ENCODE measurements at regions not wholly inside any gene's neighbourhood (a gene's known extent, or its start where the extent isn't known, plus 50 kb on each side); places are given as distances from the start of the nearest gene placed in this dataset.
"Not testable (repeated sequence)": the region's sequence is repeated elsewhere in the genome, so short reads cannot be mapped to it uniquely, and the experiment has no call there.

- no peaks in the 10 kb centered on the region for H3K9me3 ChIP-seq (replicated peaks in 1 of 11)
- peaks cover 0 to 12% (median 7%) of the 10 kb centered on the region in 10 experiments; a peak in 10 of 20 replicates for H3K4me1 ChIP-seq
- H3K4me2 ChIP-seq: no peak overlapping the region
- no peak for TF ChIP-seq Cebpa-rat (IDR thresholded peaks at IDR 0.05)
- no peaks in the 10 kb centered on the region for H3K27me3 ChIP-seq
- no peaks in the 10 kb centered on the region for H3K36me3 ChIP-seq
- H3K27ac ChIP-seq: no peak overlapping the region
- no peak overlapping the region for H3K4me3 ChIP-seq
- no peak overlapping the region for H3K9ac ChIP-seq
- H4K20me1 ChIP-seq: no peaks in the 10 kb centered on the region
Measured at GRCh38 chr5:161030229-161030628, 178.2 kb upstream of the ATP10B start.

- no peaks in the 10 kb centered on the region for H4K20me1 ChIP-seq
- H3K4me3 ChIP-seq: no peak overlapping the region
- H3K36me3 ChIP-seq: no peaks in the 10 kb centered on the region
- TF ChIP-seq Cebpa-rat (IDR thresholded peaks at IDR 0.05): no peak
- peak overlapping the region in 6 of 11 experiments; percentile 2 to 42 (median 32); a peak in 8 of 22 replicates for H3K4me2 ChIP-seq
- no peaks in the 10 kb centered on the region for H3K9me3 ChIP-seq (replicated peaks in 1 of 11)
- no peak overlapping the region for H3K9ac ChIP-seq
- no peaks in the 10 kb centered on the region for H3K27me3 ChIP-seq
- no peak overlapping the region for H3K27ac ChIP-seq
- peaks cover 0 to 12% (median 7%) of the 10 kb centered on the region in 10 experiments; a peak in 10 of 20 replicates for H3K4me1 ChIP-seq
Measured at GRCh38 chr5:161027763-161028162, 175.8 kb upstream of the ATP10B start.

GRCh38 chr5:161023551-161023950 lies 171.5 kb upstream of the ATP10B start:
- Histone ChIP-seq H3K4me2 (no peak overlapping the region), H3K9ac (no peak overlapping the region), H3K4me3 (no peak overlapping the region), H3K27me3 (no peaks in the 10 kb centered on the region), H3K27ac (no peak overlapping the region), H3K36me3 (no peaks in the 10 kb centered on the region), H3K9me3 (replicated peaks in 1 of 11) (no peaks in the 10 kb centered on the region), H3K4me1 (peaks cover 0 to 12% (median 7%) of the 10 kb centered on the region in 10 experiments; a peak in 10 of 20 replicates), H4K20me1 (no peaks in the 10 kb centered on the region)
- TF ChIP-seq Cebpa-rat (IDR thresholded peaks at IDR 0.05): no peak

- Histone ChIP-seq H3K4me3 (no peak overlapping the region), H4K20me1 (no peaks in the 10 kb centered on the region), H3K9ac (no peak overlapping the region), H3K9me3 (replicated peaks in 1 of 11) (no peaks in the 10 kb centered on the region), H3K4me1 (peaks cover 0 to 5% (median 0%) of the 10 kb centered on the region in 10 experiments; a peak in 3 of 20 replicates), H3K4me2 (no peak overlapping the region), H3K36me3 (no peaks in the 10 kb centered on the region), H3K27me3 (no peaks in the 10 kb centered on the region), H3K27ac (no peak overlapping the region)
- TF ChIP-seq Cebpa-rat (IDR thresholded peaks at IDR 0.05): no peak
Measured at GRCh38 chr5:161022151-161022550, 170.1 kb upstream of the ATP10B start.

GRCh38 chr5:161009817-161010216 lies 157.8 kb upstream of the ATP10B start:
- H3K36me3 ChIP-seq: no peaks in the 10 kb centered on the region
- no peak overlapping the region for H3K27ac ChIP-seq
- H3K9ac ChIP-seq: no peak overlapping the region
- no peak for TF ChIP-seq Cebpa-rat (IDR thresholded peaks at IDR 0.05)
- no peak overlapping the region for H3K4me3 ChIP-seq
- H3K9me3 ChIP-seq (replicated peaks in 1 of 11): peaks cover 8 to 13% (median 10%) of the 10 kb centered on the region in 11 experiments; a peak in 21 of 22 replicates
- H3K4me2 ChIP-seq: no peak overlapping the region
- no peaks in the 10 kb centered on the region for H4K20me1 ChIP-seq
- H3K4me1 ChIP-seq: no peaks in the 10 kb centered on the region
- H3K27me3 ChIP-seq: no peaks in the 10 kb centered on the region

GRCh38 chr5:161009194-161009593 lies 157.2 kb upstream of the ATP10B start:
- H3K9me3 ChIP-seq (replicated peaks in 1 of 11): peaks cover 10 to 16% (median 13%) of the 10 kb centered on the region in 11 experiments; a peak in 21 of 22 replicates
- no peaks in the 10 kb centered on the region for H3K36me3 ChIP-seq
- H3K9ac ChIP-seq: no peak overlapping the region
- no peak overlapping the region for H3K4me2 ChIP-seq
- H3K4me3 ChIP-seq: no peak overlapping the region
- no peaks in the 10 kb centered on the region for H3K27me3 ChIP-seq
- no peak for TF ChIP-seq Cebpa-rat (IDR thresholded peaks at IDR 0.05)
- no peaks in the 10 kb centered on the region for H4K20me1 ChIP-seq
- no peak overlapping the region for H3K27ac ChIP-seq
- no peaks in the 10 kb centered on the region for H3K4me1 ChIP-seq

- peaks cover 12 to 27% (median 21%) of the 10 kb centered on the region in 11 experiments; a peak in 21 of 22 replicates for H3K9me3 ChIP-seq (replicated peaks in 1 of 11)
- no peak overlapping the region for H3K4me2 ChIP-seq
- peaks cover 0 to 4% (median under 1%) of the 10 kb centered on the region in 10 experiments; a peak in 8 of 20 replicates for H3K4me1 ChIP-seq
- no peaks in the 10 kb centered on the region for H4K20me1 ChIP-seq
- H3K27me3 ChIP-seq: no peaks in the 10 kb centered on the region
- TF ChIP-seq Cebpa-rat (IDR thresholded peaks at IDR 0.05): no peak
- H3K4me3 ChIP-seq: no peak overlapping the region
- H3K9ac ChIP-seq: no peak overlapping the region
- H3K27ac ChIP-seq: no peak overlapping the region
- no peaks in the 10 kb centered on the region for H3K36me3 ChIP-seq
Measured at GRCh38 chr5:161007879-161008278, 155.9 kb upstream of the ATP10B start.

GRCh38 chr5:161002571-161003074 lies 150.6 kb upstream of the ATP10B start:
- Histone ChIP-seq H3K4me1 (peaks cover 0 to 18% (median 4%) of the 10 kb centered on the region in 10 experiments; a peak in 9 of 20 replicates), H3K36me3 (no peaks in the 10 kb centered on the region), H4K20me1 (no peaks in the 10 kb centered on the region), H3K9me3 (replicated peaks in 1 of 11) (peaks cover 18 to 34% (median 25%) of the 10 kb centered on the region in 11 experiments; a peak in 21 of 22 replicates), H3K4me3 (no peak overlapping the region), H3K4me2 (peak overlapping the region in 6 of 11 experiments; percentile 12 to 58 (median 28); a peak in 8 of 22 replicates), H3K27ac (no peak overlapping the region), H3K27me3 (no peaks in the 10 kb centered on the region), H3K9ac (no peak overlapping the region)
- TF ChIP-seq Cebpa-rat (IDR thresholded peaks at IDR 0.05): no peak

- Histone ChIP-seq H3K27me3 (no peaks in the 10 kb centered on the region), H3K9ac (no peak overlapping the region), H3K4me3 (no peak overlapping the region), H3K9me3 (replicated peaks in 1 of 11) (peaks cover 18 to 37% (median 25%) of the 10 kb centered on the region in 11 experiments; a peak in 21 of 22 replicates), H3K4me2 (peak overlapping the region in 1 of 11 experiments; percentile 58; a peak in 2 of 22 replicates), H3K4me1 (peaks cover 0 to 18% (median 4%) of the 10 kb centered on the region in 10 experiments; a peak in 9 of 20 replicates), H3K36me3 (no peaks in the 10 kb centered on the region), H4K20me1 (no peaks in the 10 kb centered on the region), H3K27ac (no peak overlapping the region)
- no peak for TF ChIP-seq Cebpa-rat (IDR thresholded peaks at IDR 0.05)
Measured at GRCh38 chr5:161001604-161002003, 149.6 kb upstream of the ATP10B start.

GRCh38 chr5:161001142-161001541 lies 149.1 kb upstream of the ATP10B start:
- H3K27me3 ChIP-seq, H4K20me1 ChIP-seq, H3K4me3 ChIP-seq, H3K27ac ChIP-seq, H3K36me3 ChIP-seq, H3K4me2 ChIP-seq, H3K9ac ChIP-seq: not testable (repeated sequence)
- H3K9me3 ChIP-seq (replicated peaks in 1 of 11): peaks cover 18 to 37% (median 25%) of the 10 kb centered on the region in 11 experiments; a peak in 21 of 22 replicates
- H3K4me1 ChIP-seq: peaks cover 0 to 18% (median 4%) of the 10 kb centered on the region in 10 experiments; a peak in 9 of 20 replicates

All from BLaER1 treated with 17β-estradiol and CSF1 and Interleukin-3, amounts not matched to agents 10 nM and 100 nM (cell line).